Mesothelial cell of epicardium (in vitro differentiated cells): ENCODE measurements at regions not wholly inside any gene's neighbourhood (a gene's known extent, or its start where the extent isn't known, plus 50 kb on each side); places are given as distances from the start of the nearest gene placed in this dataset.

Experiments
- DNase-seq, 2 experiments: peaks; one replicate each; pipeline ENCODE4 v3.0.0; 2021; ENCODE audit warnings: low spot score in 2 of 2; ENCODE audit not compliant: unreplicated experiment in 2 of 2
- H3K27ac Mint-ChIP-seq: 2 replicates; pipeline ENCODE4 v1.8.0; 2021; ENCODE audit warnings: mixed read lengths
- H3K27me3 Mint-ChIP-seq: 2 replicates; pipeline ENCODE4 v1.8.0; 2021; ENCODE audit warnings: low read depth, mixed read lengths
- H3K36me3 Mint-ChIP-seq: 2 replicates; pipeline ENCODE4 v1.8.0; 2021; ENCODE audit warnings: mixed read lengths
- H3K4me1 Mint-ChIP-seq: 2 replicates; pipeline ENCODE4 v1.8.0; 2021; ENCODE audit warnings: mixed read lengths
- H3K4me3 Mint-ChIP-seq: 2 replicates; pipeline ENCODE4 v1.8.0; 2021; ENCODE audit warnings: mild to moderate bottlenecking, moderate library complexity, mixed read lengths
- H3K9me3 Mint-ChIP-seq: 2 replicates; pipeline ENCODE4 v1.8.0; 2021; ENCODE audit warnings: mixed read lengths
- TF ChIP-seq, protein P1 (sequence below): fragments of 200-600 bp; sonication (generic); IDR thresholded peaks from one replicate; pipeline ENCODE4 v1.5.0; 2021; ENCODE audit warnings: antibody characterized with exemption; ENCODE audit not compliant: unreplicated experiment

DNA sequence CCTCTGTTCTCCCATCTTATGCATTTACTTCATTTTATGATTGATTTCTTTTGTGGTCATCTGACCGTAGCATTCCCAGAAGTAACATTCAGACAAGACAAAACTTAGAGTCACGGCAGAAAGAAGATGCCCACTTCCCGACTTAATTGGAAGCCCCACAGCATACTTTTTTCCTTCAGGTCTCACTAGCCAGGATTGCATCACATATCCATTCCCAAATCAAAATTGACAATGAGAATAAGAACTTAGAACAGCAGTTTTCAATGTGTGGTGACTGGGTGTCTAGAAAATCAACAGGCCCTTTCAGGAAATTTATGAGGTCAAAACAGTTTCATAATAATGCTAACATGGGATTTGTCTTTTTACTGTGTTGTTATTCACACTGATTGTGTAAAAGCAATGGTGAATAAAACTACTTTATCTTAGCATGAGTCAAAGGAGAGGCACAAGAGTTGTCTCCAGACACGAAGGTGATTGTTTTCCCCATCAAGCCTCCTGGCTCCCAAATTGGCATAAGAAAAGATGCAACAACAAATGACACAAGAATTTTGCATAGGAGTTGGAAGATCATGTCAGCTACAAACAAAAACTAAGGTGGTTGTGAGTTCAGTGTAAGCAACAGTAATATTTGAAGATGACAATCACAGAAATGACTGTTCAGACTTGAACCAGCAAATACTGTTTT is 493.9 kb downstream of the HTR7 start:
- Mint-ChIP-seq H3K27ac (no peak overlapping the region), H3K4me1 (no peaks in the 10 kb centered on the region), H3K9me3 (peaks cover 18% of the 10 kb centered on the region), H3K4me3 (no peak overlapping the region), H3K36me3 (no peaks in the 10 kb centered on the region), H3K27me3 (no peaks in the 10 kb centered on the region)
- TF ChIP-seq, protein P1, sequence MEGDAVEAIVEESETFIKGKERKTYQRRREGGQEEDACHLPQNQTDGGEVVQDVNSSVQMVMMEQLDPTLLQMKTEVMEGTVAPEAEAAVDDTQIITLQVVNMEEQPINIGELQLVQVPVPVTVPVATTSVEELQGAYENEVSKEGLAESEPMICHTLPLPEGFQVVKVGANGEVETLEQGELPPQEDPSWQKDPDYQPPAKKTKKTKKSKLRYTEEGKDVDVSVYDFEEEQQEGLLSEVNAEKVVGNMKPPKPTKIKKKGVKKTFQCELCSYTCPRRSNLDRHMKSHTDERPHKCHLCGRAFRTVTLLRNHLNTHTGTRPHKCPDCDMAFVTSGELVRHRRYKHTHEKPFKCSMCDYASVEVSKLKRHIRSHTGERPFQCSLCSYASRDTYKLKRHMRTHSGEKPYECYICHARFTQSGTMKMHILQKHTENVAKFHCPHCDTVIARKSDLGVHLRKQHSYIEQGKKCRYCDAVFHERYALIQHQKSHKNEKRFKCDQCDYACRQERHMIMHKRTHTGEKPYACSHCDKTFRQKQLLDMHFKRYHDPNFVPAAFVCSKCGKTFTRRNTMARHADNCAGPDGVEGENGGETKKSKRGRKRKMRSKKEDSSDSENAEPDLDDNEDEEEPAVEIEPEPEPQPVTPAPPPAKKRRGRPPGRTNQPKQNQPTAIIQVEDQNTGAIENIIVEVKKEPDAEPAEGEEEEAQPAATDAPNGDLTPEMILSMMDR = no peak
- no peak for DNase-seq

GRCh38 chr10:90372451-90372850 is 485.4 kb downstream of the HTR7 start:
- H3K4me3 Mint-ChIP-seq = no peak overlapping the region
- DNase-seq = no peak
- no peak overlapping the region for H3K27ac Mint-ChIP-seq
- H3K9me3 Mint-ChIP-seq = peaks cover 24% of the 10 kb centered on the region
- H3K36me3 Mint-ChIP-seq = no peaks in the 10 kb centered on the region
- no peaks in the 10 kb centered on the region for H3K27me3 Mint-ChIP-seq
- peaks cover 16% of the 10 kb centered on the region for H3K4me1 Mint-ChIP-seq
- TF ChIP-seq, protein P1 = no peak

DNA sequence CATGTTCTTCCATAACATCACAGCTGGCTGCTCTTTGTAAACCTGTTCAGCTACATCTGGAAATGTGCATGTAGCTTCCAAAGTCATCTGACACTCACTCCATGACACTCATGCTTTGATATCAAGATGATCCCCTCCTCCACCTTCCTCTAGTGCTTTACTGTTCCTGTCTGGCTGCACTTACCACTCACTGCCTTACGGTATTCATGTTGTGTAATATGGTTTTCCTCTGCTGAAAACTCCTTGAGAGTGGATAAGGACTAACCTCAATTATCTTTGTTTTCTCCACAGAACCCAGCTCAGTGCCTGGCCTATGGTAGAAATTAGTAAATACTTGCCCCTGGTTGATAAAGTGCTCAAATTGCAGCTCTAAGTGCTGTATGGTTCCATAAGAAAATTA is 483.9 kb downstream of the HTR7 start:
- DNase-seq = no peak
- peaks cover 13% of the 10 kb centered on the region for H3K9me3 Mint-ChIP-seq
- H3K27me3 Mint-ChIP-seq = no peaks in the 10 kb centered on the region
- H3K27ac Mint-ChIP-seq = no peak overlapping the region
- H3K4me3 Mint-ChIP-seq = no peak overlapping the region
- TF ChIP-seq, protein P1 = no peak
- peaks cover 25% of the 10 kb centered on the region for H3K4me1 Mint-ChIP-seq
- H3K36me3 Mint-ChIP-seq = no peaks in the 10 kb centered on the region

GRCh38 chr10:90378524-90379076 is 479.2 kb downstream of the HTR7 start:
- H3K27me3 Mint-ChIP-seq = no peaks in the 10 kb centered on the region

GRCh38 chr10:90381468-90381867 is 476.4 kb downstream of the HTR7 start:
- Mint-ChIP-seq H3K36me3 (no peaks in the 10 kb centered on the region), H3K27me3 (no peaks in the 10 kb centered on the region), H3K4me3 (no peak overlapping the region), H3K4me1 (peaks cover 16% of the 10 kb centered on the region), H3K9me3 (no peaks in the 10 kb centered on the region), H3K27ac (no peak overlapping the region)
- DNase-seq = no peak
- TF ChIP-seq, protein P1 = no peak

More at GRCh38 chr10:90378524-90379076, 479.2 kb downstream of the HTR7 start:
- H3K36me3 Mint-ChIP-seq = no peaks in the 10 kb centered on the region
- peaks cover 18% of the 10 kb centered on the region for H3K4me1 Mint-ChIP-seq
- no peak overlapping the region for H3K4me3 Mint-ChIP-seq
- DNase-seq = no peak
- H3K9me3 Mint-ChIP-seq = no peaks in the 10 kb centered on the region
- H3K27ac Mint-ChIP-seq = no peak overlapping the region
- TF ChIP-seq, protein P1 = no peak
